Brain microvascular endothelial cell (primary cell): ENCODE measurements at regions not wholly inside any gene's neighbourhood (a gene's known extent, or its start where the extent isn't known, plus 50 kb on each side); places are given as distances from the start of the nearest gene placed in this dataset.

Experiments
- DNase-seq: peaks from one replicate; pipeline ENCODE4 v3.0.0-alpha.2; 2020
- H3K27ac ChIP-seq: fragments of 250-450 bp; sonication (Bioruptor Pico); 2 replicates; pipeline ENCODE4 v1.5.1; 2020; ENCODE audit warnings: mild to moderate bottlenecking, moderate library complexity
- H3K27me3 ChIP-seq: fragments of 250-450 bp; sonication (Bioruptor Pico); replicated peaks from 2 replicates; pipeline ENCODE4 v1.5.1; 2020; ENCODE audit warnings: mild to moderate bottlenecking
- H3K36me3 ChIP-seq: fragments of 250-450 bp; sonication (Bioruptor Pico); replicated peaks from 2 replicates; pipeline ENCODE4 v1.5.1; 2020; ENCODE audit warnings: mild to moderate bottlenecking
- H3K4me3 ChIP-seq: 2 replicates; pipeline ENCODE4 v1.5.1; 2011; ENCODE audit warnings: low read depth, mild to moderate bottlenecking, control low read depth, low read length, moderate library complexity
- in situ Hi-C: cut with HindIII; loops from 2 replicates; pipeline ENCODE4 v1.10.0; 2017; ENCODE audit warnings: low sequenced_read_pairs, low pct_ligation_motif_present
- TF ChIP-seq, protein P1 (sequence below): IDR thresholded peaks from 2 replicates; pipeline ENCODE4 v1.5.1; 2011; ENCODE audit warnings: low read depth, mild to moderate bottlenecking, moderate library complexity, low read length, control low read depth, inconsistent platforms; ENCODE audit errors: missing control alignments

DNA sequence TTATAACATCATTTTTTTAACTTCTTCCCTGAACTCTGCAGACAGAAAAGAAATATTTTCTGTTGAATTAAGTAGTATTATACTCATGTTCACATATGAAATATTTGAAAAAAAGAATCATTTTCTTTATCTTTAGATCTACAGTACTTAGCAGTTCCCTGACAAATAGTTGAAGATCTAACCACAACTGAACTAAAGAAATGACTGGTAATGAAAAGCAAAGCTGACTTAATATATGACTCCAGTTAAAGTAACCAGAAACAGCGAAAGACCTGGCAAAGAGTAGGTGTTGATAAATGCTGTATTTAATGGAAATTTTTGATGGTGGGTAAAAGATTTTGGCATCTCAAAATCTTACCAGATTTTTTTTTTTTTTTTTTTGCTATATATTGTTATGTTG lies 207.1 kb upstream of the SLC16A7 start:
- TF ChIP-seq, protein P1, sequence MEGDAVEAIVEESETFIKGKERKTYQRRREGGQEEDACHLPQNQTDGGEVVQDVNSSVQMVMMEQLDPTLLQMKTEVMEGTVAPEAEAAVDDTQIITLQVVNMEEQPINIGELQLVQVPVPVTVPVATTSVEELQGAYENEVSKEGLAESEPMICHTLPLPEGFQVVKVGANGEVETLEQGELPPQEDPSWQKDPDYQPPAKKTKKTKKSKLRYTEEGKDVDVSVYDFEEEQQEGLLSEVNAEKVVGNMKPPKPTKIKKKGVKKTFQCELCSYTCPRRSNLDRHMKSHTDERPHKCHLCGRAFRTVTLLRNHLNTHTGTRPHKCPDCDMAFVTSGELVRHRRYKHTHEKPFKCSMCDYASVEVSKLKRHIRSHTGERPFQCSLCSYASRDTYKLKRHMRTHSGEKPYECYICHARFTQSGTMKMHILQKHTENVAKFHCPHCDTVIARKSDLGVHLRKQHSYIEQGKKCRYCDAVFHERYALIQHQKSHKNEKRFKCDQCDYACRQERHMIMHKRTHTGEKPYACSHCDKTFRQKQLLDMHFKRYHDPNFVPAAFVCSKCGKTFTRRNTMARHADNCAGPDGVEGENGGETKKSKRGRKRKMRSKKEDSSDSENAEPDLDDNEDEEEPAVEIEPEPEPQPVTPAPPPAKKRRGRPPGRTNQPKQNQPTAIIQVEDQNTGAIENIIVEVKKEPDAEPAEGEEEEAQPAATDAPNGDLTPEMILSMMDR: no peak
- H3K36me3 ChIP-seq: no peaks in the 10 kb centered on the region
- no peak overlapping the region for H3K4me3 ChIP-seq
- no peak for DNase-seq
- H3K27ac ChIP-seq: no peak overlapping the region
- in situ Hi-C loops: no loop called here
- H3K27me3 ChIP-seq: no peaks in the 10 kb centered on the region

DNA sequence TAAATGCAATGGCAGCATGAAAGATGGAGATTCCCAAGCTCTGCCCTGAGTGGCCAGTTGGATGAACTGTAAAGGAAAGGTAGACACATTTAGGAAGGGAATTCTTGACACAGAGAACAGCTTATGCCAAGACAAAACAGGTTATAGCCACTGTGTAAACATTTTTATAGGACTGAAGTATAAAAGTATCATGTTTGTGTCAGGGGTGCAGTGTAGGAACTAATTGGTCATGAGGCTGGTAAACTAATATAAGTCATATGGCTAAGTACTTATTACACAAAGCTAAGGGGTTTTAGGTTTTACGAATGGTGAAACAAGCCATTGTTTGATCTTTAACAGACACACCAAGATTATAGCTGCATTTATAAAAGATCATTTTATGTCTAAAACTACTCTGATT lies 207.7 kb upstream of the SLC16A7 start:
- H3K4me3 ChIP-seq: no peak overlapping the region
- in situ Hi-C loops: no loop called here
- no peak for DNase-seq

DNA sequence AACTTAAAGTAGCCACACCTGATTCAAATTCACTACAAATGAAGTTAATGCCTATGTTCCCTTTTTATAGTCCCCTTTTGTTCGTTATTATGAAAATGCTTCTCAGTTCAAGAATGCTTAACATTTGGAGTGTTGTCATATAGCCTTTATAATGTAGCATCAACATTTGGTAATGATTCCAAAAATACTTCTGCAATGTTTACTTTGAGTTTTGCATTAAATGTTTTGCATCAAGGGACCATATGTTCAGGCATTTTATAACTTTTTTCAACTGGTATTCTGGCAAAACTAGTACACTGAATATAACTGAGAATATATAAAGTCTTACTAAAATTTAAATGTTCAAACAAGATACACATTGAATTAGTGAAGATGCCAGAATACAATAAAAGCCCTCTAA lies 209.6 kb upstream of the SLC16A7 start:
- DNase-seq: no peak
- no peak overlapping the region for H3K27ac ChIP-seq
- in situ Hi-C loops: no loop called here
- no peaks in the 10 kb centered on the region for H3K36me3 ChIP-seq
- no peak overlapping the region for H3K4me3 ChIP-seq
- H3K27me3 ChIP-seq: no peaks in the 10 kb centered on the region
- TF ChIP-seq, protein P1: no peak

More for the DNA sequence above, 207.7 kb upstream of the SLC16A7 start:
- H3K36me3 ChIP-seq: no peaks in the 10 kb centered on the region
- no peak overlapping the region for H3K27ac ChIP-seq
- H3K27me3 ChIP-seq: no peaks in the 10 kb centered on the region
- TF ChIP-seq, protein P1: no peak

DNA sequence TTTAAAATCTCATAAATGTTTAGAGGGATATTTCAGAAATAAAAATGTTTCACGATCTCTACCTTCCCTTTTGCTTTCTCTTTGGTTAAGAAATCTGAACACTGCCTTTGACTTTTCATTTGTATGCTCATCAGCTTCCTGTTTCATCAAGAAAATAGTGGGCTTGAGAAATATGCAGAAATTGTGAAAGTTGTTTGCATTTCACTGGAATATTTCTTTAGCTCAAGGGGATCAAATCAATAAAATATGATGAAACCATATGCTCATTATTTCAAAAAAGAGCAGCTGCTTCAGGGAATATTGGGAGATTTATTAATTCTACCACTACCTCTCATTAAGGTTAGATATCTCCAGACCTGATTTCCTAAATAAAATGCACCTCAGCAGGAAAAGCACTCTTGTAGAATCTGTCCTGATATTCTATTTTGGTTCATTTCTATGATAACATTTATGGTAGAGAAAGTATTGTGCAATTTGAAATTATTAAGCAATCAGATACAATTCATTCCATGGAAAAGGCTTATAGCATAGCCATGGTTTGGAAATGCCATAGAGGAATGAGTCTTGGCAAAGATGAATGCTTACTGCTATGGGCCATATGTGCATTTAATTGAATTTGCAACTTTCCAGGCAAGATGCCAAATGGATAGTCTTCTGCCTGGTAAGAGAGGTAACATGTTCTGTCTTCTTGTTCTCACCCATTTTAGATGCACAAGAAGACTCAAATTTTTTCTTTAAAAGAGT lies 212.6 kb upstream of the SLC16A7 start:
- TF ChIP-seq, protein P1: no peak
- no peaks in the 10 kb centered on the region for H3K27me3 ChIP-seq
- H3K27ac ChIP-seq: no peak overlapping the region
- H3K4me3 ChIP-seq: no peak overlapping the region
- no peaks in the 10 kb centered on the region for H3K36me3 ChIP-seq
- in situ Hi-C loops: no loop called here
- DNase-seq: no peak

DNA sequence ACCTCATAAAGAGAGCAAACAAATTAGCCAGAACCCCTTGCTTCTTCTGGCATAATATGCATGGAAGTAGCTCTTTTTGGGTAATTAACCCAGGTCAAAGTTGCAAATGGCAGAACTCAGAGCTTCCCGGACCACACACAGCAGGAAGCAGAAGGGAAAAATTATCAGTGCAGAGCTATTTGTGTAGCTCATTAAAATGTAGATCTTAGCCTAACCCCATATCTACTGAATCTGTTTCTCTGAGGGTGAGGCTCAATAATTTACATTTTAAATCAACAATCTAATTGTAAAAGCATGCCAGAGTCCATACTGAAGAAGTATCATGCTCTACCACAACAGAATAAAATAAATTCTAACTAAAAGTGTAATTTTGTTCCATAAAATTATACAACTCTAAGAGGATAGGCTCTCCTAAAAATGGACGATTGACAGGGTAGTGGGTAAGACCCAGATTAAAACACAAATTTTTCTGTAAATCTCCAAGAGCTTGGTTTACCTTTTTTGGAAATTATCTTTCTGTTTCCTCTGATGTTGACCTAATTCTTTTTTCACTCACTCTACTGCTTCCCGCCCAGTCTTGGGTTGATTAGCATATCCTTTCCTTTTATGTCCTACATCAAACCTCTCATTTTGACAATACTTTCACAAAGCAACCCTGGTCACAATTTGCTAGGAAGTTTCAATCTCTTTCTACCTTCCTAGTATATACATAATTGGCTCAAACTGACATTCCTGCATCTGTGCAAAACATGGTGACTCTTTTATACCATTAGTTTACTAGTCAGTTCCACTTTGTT lies 213.3 kb upstream of the SLC16A7 start:
- in situ Hi-C loops: no loop called here
- TF ChIP-seq, protein P1: no peak

More for the DNA sequence above, 213.3 kb upstream of the SLC16A7 start:
- H3K36me3 ChIP-seq: no peaks in the 10 kb centered on the region
- H3K27ac ChIP-seq: no peak overlapping the region
- H3K4me3 ChIP-seq: no peak overlapping the region
- no peak for DNase-seq
- H3K27me3 ChIP-seq: no peaks in the 10 kb centered on the region
